DMS79 (cell line): ENCODE measurements at regions not wholly inside any gene's neighbourhood (a gene's known extent, or its start where the extent isn't known, plus 50 kb on each side); places are given as distances from the start of the nearest gene placed in this dataset.
A peak's percentile ranks its signal among the peaks of the same experiment; 100 is the strongest.

ENCODE experiments used
- DNase-seq: peaks from one replicate; lab custom pipeline; 2025; lab: John Stamatoyannopoulos, UW

GRCh38 chr1:96002201-96002600 is 719.4 kb upstream of the PTBP2 start:
- DNase-seq = no peak

- DNase-seq = no peak
These were observed 718.3 kb upstream of the PTBP2 start for GRCh38 chr1:96002969-96003964.

- no peak for DNase-seq
These were observed 711.7 kb upstream of the PTBP2 start for GRCh38 chr1:96009831-96010434.

GRCh38 chr1:96011606-96012005 is 710.0 kb upstream of the PTBP2 start:
- DNase-seq = no peak

- no peak for DNase-seq
These were observed 705.4 kb upstream of the PTBP2 start for GRCh38 chr1:96016219-96016618.

- no peak for DNase-seq
These were observed 701.2 kb upstream of the PTBP2 start for GRCh38 chr1:96020378-96020777.

- DNase-seq = no peak
These were observed 696.5 kb upstream of the PTBP2 start for GRCh38 chr1:96025062-96025461.

GRCh38 chr1:96028071-96028470 is 693.5 kb upstream of the PTBP2 start:
- no peak for DNase-seq

- DNase-seq = no peak
These were observed 691.3 kb upstream of the PTBP2 start for GRCh38 chr1:96030312-96030711.

- no peak for DNase-seq
These were observed 687.6 kb upstream of the PTBP2 start for GRCh38 chr1:96034006-96034405.

- DNase-seq = no peak
These were observed 684.8 kb upstream of the PTBP2 start for GRCh38 chr1:96036763-96037162.

- no peak for DNase-seq
These were observed 682.9 kb upstream of the PTBP2 start for GRCh38 chr1:96038636-96039035.

- no peak for DNase-seq
These were observed 681.7 kb upstream of the PTBP2 start for GRCh38 chr1:96039910-96040309.

- no peak for DNase-seq
These were observed 680.1 kb upstream of the PTBP2 start for GRCh38 chr1:96041470-96041869.

GRCh38 chr1:96048572-96049212 is 672.9 kb upstream of the PTBP2 start:
- DNase-seq = no peak

GRCh38 chr1:96049759-96050409 is 671.7 kb upstream of the PTBP2 start:
- no peak for DNase-seq

GRCh38 chr1:96059276-96059675 is 662.3 kb upstream of the PTBP2 start:
- no peak for DNase-seq

GRCh38 chr1:96059736-96060135 is 661.8 kb upstream of the PTBP2 start:
- DNase-seq = peak; percentile 0

- DNase-seq = no peak
These were observed 661.0 kb upstream of the PTBP2 start for GRCh38 chr1:96060621-96061020.

- DNase-seq = no peak
These were observed 649.6 kb upstream of the PTBP2 start for GRCh38 chr1:96072021-96072420.

- no peak for DNase-seq
These were observed 648.5 kb upstream of the PTBP2 start for GRCh38 chr1:96073100-96073499.

GRCh38 chr1:96074422-96074821 is 647.2 kb upstream of the PTBP2 start:
- no peak for DNase-seq
